Stimulated activated CD4-positive, alpha-beta T cell treated with anti-CD3 and anti-CD28 coated beads, Interleukin-1b, Interleukin-23, amount 100 ng/mL, for 1 hour (primary cell): ENCODE measurements at regions not wholly inside any gene's neighbourhood (a gene's known extent, or its start where the extent isn't known, plus 50 kb on each side); places are given as distances from the start of the nearest gene placed in this dataset.
"Not testable (repeated sequence)": the region's sequence is repeated elsewhere in the genome, so short reads cannot be mapped to it uniquely, and the experiment has no call there.

ENCODE experiments used
- DNase-seq, 2 donors: peaks; one replicate each; pipeline ENCODE4 v3.0.0-alpha.2; 2020; ENCODE audit warnings: low read depth in 2 of 2

GRCh38 chr13:76659074-76659473, 227.1 kb downstream of the KCTD12 start:
- DNase-seq, result not testable (repeated sequence)

GRCh38 chr13:76656500-76656899, 229.7 kb downstream of the KCTD12 start:
- no peak for DNase-seq

GRCh38 chr13:76656056-76656455, 230.1 kb downstream of the KCTD12 start:
- DNase-seq, result no peak

- DNase-seq, result no peak
These were observed 231.9 kb downstream of the KCTD12 start for GRCh38 chr13:76654263-76654662.

- DNase-seq, result no peak
These were observed 234.9 kb downstream of the KCTD12 start for GRCh38 chr13:76651286-76651685.

GRCh38 chr13:76647550-76647949, 238.7 kb downstream of the KCTD12 start:
- no peak for DNase-seq

- no peak for DNase-seq
These were observed 239.3 kb downstream of the KCTD12 start for GRCh38 chr13:76646946-76647345.

GRCh38 chr13:76645632-76646031, 240.6 kb downstream of the KCTD12 start:
- DNase-seq, result no peak

GRCh38 chr13:76644906-76645305, 241.3 kb downstream of the KCTD12 start:
- DNase-seq, result no peak

GRCh38 chr13:76643596-76643995, 242.6 kb downstream of the KCTD12 start:
- DNase-seq, result no peak

GRCh38 chr13:76641056-76641455, 245.1 kb downstream of the KCTD12 start:
- DNase-seq, result no peak

- DNase-seq, result no peak
These were observed 247.3 kb downstream of the KCTD12 start for GRCh38 chr13:76638882-76639281.

GRCh38 chr13:76638181-76638580, 248.0 kb downstream of the KCTD12 start:
- DNase-seq, result no peak

GRCh38 chr13:76637641-76638141, 248.5 kb downstream of the KCTD12 start:
- no peak for DNase-seq

- DNase-seq, result no peak
These were observed 249.4 kb downstream of the KCTD12 start for GRCh38 chr13:76636829-76637228.

GRCh38 chr13:76635232-76636230, 250.7 kb downstream of the KCTD12 start:
- DNase-seq, result no peak

- DNase-seq, result no peak
These were observed 251.6 kb downstream of the KCTD12 start for GRCh38 chr13:76634431-76635191.

- no peak for DNase-seq
These were observed 253.7 kb downstream of the KCTD12 start for GRCh38 chr13:76632401-76633044.

- no peak for DNase-seq
These were observed 255.5 kb downstream of the KCTD12 start for GRCh38 chr13:76630629-76631230.

- no peak for DNase-seq
These were observed 263.7 kb downstream of the KCTD12 start for GRCh38 chr13:76622315-76623040.

GRCh38 chr13:76621705-76622104, 264.5 kb downstream of the KCTD12 start:
- DNase-seq, result no peak
